ENCODE measurements at regions not wholly inside any gene's neighbourhood (a gene's known extent, or its start where the extent isn't known, plus 50 kb on each side); places are given as distances from the start of the nearest gene placed in this dataset.

DNA sequence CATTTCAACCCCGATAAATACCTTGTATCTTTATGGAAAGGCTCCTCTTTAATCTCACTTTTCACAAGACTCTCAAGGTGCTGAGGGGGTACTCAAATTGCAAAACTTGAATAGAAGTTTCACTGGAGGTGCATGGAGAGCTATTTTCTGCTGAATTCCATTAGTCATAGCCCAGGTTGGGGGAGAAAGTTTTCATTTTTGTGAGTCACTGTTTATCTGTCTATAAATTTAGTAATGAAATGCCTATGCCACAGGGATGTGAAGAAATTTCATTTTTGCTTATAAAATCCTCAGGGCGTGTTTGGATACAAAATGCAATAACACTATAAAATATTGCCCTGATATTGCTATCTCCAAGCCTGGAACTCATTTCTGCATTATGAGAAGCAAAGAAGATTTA lies 346.3 kb downstream of the LRATD1 start:
- no peak for TF ChIP-seq CTCF (IDR thresholded peaks at IDR 0.05; ENCODE audit: low read depth, low read length, poor library complexity, severe bottlenecking)
- TF ChIP-seq EZH2phosphoT487 (IDR thresholded peaks at IDR 0.05; ENCODE audit: borderline replicate concordance, low read length), result no peak

Data from DOHH2 (cell line).